Hepatocyte (in vitro differentiated cells): ENCODE measurements at regions not wholly inside any gene's neighbourhood (a gene's known extent, or its start where the extent isn't known, plus 50 kb on each side); places are given as distances from the start of the nearest gene placed in this dataset.

ENCODE experiments used
- EZH2 ChIP-seq: fragments of 200-600 bp; sonication (generic); IDR thresholded peaks from 2 replicates; pipeline ENCODE4 v1.6.1; 2016; ENCODE audit warnings: antibody characterized with exemption, mild to moderate bottlenecking, borderline replicate concordance
- EZH2phosphoT487 ChIP-seq: fragments of 200-600 bp; sonication (generic); IDR thresholded peaks from one replicate; pipeline ENCODE4 v1.6.1; 2018; ENCODE audit warnings: antibody characterized with exemption, mild to moderate bottlenecking, low read depth, moderate library complexity; ENCODE audit not compliant: unreplicated experiment, severe bottlenecking
- TF ChIP-seq, protein P1 (sequence below): fragments of 200-600 bp; sonication (generic); IDR thresholded peaks from 2 replicates; pipeline ENCODE4 v1.5.1; 2016; ENCODE audit warnings: antibody characterized with exemption, mild to moderate bottlenecking; ENCODE audit not compliant: poor library complexity

DNA sequence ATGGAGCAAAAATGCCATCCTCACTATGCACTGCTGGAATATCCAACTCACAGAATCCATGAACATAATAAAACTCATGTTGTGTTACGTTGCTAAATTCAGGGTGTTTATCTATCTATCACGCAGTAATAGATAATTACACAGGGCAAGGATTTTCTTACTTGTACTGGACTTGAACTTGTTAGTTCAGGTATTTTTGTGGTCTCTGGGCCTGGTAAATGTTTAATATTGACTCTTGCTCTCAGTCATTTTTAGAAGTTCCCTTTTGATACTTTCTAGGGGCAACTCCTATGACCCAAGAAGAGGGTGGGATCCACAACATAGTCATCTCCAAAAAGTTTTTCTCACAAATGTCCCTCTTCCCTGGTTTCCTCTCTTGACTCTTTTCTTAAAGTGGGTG lies 522.4 kb upstream of the IGFBP7 start:
- TF ChIP-seq, protein P1, sequence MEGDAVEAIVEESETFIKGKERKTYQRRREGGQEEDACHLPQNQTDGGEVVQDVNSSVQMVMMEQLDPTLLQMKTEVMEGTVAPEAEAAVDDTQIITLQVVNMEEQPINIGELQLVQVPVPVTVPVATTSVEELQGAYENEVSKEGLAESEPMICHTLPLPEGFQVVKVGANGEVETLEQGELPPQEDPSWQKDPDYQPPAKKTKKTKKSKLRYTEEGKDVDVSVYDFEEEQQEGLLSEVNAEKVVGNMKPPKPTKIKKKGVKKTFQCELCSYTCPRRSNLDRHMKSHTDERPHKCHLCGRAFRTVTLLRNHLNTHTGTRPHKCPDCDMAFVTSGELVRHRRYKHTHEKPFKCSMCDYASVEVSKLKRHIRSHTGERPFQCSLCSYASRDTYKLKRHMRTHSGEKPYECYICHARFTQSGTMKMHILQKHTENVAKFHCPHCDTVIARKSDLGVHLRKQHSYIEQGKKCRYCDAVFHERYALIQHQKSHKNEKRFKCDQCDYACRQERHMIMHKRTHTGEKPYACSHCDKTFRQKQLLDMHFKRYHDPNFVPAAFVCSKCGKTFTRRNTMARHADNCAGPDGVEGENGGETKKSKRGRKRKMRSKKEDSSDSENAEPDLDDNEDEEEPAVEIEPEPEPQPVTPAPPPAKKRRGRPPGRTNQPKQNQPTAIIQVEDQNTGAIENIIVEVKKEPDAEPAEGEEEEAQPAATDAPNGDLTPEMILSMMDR = no peak
- no peak for TF ChIP-seq EZH2
- no peak for TF ChIP-seq EZH2phosphoT487
